ENCODE measurements at regions not wholly inside any gene's neighbourhood (a gene's known extent, or its start where the extent isn't known, plus 50 kb on each side); places are given as distances from the start of the nearest gene placed in this dataset.

DNA sequence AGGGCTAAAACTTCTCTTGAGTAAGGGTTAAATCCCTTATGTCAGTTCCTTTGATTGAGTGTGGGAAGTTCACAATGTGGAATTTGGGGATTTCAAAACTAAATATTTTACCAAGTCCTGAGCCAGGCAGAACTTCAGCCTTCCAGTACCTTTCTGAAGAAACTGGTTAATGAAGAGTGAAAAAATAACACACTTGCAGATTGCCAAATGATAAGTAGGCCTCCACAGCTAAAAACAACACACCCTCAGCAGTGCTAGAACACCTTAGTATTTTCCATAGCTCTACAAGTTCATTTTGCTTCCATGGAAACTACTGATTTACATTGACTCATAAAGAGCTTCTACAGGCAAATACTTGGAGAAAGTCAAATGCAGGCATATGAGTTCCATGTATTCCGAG lies 326.8 kb downstream of the ZNF674 start:
- WGBS, 2 donors, result 43 to 59% methylated on average over 1 of the region's 1 CpG

DNA sequence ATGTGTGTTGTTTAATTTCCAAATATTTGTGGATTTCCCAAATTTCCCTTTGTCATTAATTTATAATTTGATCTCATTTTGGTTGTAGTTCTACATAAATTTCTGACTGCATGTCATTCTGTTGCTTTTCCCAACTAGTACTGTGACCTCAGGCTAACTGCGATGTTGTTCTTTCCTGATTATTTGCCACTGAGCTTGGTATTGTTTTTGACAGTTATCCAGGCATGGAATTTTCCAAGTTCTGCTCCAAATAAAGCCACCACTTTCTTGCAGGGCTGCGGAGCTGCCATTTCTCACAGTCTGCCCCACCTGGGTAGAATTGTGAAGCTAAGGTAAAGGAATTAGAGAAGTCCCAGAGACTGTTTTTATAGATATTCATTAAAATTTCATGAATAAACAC lies 328.8 kb downstream of the ZNF674 start:
- Histone ChIP-seq H3K27me3 (no peaks in the 10 kb centered on the region), H3K27ac (no peak overlapping the region), H3K36me3 (no peaks in the 10 kb centered on the region), H3K9me3 (no peaks in the 10 kb centered on the region), H3K4me3 (no peak overlapping the region), H3K4me1 (no peaks in the 10 kb centered on the region)
- WGBS, 2 donors, result 79 to 88% methylated on average over 2 of the region's 2 CpGs
- no peak for ATAC-seq (ENCODE audit: low FRiP score in 2 of 2)
- no peak for DNase-seq
- TF ChIP-seq, protein P1, sequence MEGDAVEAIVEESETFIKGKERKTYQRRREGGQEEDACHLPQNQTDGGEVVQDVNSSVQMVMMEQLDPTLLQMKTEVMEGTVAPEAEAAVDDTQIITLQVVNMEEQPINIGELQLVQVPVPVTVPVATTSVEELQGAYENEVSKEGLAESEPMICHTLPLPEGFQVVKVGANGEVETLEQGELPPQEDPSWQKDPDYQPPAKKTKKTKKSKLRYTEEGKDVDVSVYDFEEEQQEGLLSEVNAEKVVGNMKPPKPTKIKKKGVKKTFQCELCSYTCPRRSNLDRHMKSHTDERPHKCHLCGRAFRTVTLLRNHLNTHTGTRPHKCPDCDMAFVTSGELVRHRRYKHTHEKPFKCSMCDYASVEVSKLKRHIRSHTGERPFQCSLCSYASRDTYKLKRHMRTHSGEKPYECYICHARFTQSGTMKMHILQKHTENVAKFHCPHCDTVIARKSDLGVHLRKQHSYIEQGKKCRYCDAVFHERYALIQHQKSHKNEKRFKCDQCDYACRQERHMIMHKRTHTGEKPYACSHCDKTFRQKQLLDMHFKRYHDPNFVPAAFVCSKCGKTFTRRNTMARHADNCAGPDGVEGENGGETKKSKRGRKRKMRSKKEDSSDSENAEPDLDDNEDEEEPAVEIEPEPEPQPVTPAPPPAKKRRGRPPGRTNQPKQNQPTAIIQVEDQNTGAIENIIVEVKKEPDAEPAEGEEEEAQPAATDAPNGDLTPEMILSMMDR (IDR thresholded peaks at IDR 0.05), result no peak
- TF ChIP-seq EP300 (IDR thresholded peaks at IDR 0.05) (no peak), POLR2AphosphoS5 (IDR thresholded peaks at IDR 0.05) (no peak), POLR2A (IDR thresholded peaks at IDR 0.05) (no peak)

More for the DNA sequence above, 326.8 kb downstream of the ZNF674 start:
- Histone ChIP-seq H3K4me1 (no peaks in the 10 kb centered on the region), H3K36me3 (no peaks in the 10 kb centered on the region), H3K9me3 (no peaks in the 10 kb centered on the region), H3K27ac (no peak overlapping the region), H3K4me3 (no peak overlapping the region), H3K27me3 (no peaks in the 10 kb centered on the region)
- TF ChIP-seq, protein P1 (IDR thresholded peaks at IDR 0.05), result no peak
- TF ChIP-seq POLR2AphosphoS5 (IDR thresholded peaks at IDR 0.05) (no peak), EP300 (IDR thresholded peaks at IDR 0.05) (no peak), POLR2A (IDR thresholded peaks at IDR 0.05) (no peak)
- ATAC-seq (ENCODE audit: low FRiP score in 2 of 2), result no peak
- no peak for DNase-seq

DNA sequence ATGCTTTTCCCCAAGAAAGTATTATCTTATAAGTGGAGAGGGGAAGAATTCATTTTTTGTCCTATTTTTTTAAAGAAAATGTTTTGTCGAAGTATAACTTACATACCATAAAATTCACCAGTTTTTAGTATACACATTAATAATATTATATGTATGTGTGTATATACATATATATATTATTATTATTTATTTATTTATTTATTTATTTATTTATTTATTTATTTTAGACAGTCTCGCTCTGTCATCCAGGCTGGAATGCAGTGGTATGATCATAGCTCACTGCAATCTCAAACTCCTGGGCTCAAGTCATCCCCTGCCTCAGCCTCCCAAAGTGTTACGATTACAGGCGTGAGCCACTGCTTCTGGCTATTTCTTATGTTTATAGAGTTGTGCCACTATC lies 334.1 kb downstream of the ZNF674 start:
- TF ChIP-seq POLR2A (IDR thresholded peaks at IDR 0.05) (no peak), POLR2AphosphoS5 (IDR thresholded peaks at IDR 0.05) (no peak), EP300 (IDR thresholded peaks at IDR 0.05) (no peak)
- TF ChIP-seq, protein P1 (IDR thresholded peaks at IDR 0.05), result no peak
- no peaks in the 10 kb centered on the region for H3K4me1 ChIP-seq
- no peaks in the 10 kb centered on the region for H3K36me3 ChIP-seq
- H3K4me3 ChIP-seq, result no peak overlapping the region
- no peaks in the 10 kb centered on the region for H3K9me3 ChIP-seq
- 93% methylated on average over 4 of the region's 4 CpGs for WGBS, 2 donors
- ATAC-seq (ENCODE audit: low FRiP score in 2 of 2) (no peak), DNase-seq (no peak)
- H3K27me3 ChIP-seq, result no peaks in the 10 kb centered on the region
- no peak overlapping the region for H3K27ac ChIP-seq

DNA sequence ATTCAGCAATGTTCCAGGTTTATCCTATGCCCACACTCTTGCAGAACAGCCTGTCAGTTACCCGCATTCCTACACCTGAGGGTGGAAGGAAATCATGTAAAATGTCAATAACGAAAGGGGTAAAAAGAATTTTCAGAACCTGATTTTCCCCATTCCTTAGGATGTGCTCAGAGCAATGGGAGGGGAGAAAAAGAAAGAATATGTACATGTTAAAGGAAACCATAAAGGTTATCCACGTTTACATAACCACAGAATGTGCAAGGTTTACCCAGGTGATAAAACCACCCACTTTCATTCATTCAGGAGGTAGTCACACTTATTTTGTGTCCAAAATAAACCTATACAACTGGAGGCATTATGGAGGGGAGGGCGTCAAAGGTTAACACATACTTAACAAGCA lies 335.5 kb downstream of the ZNF674 start:
- WGBS, 2 donors, result 39 to 57% methylated on average over 4 of the region's 4 CpGs
- Histone ChIP-seq H3K4me1 (no peaks in the 10 kb centered on the region), H3K27me3 (no peaks in the 10 kb centered on the region), H3K36me3 (no peaks in the 10 kb centered on the region), H3K9me3 (no peaks in the 10 kb centered on the region), H3K4me3 (no peak overlapping the region), H3K27ac (no peak overlapping the region)
- ATAC-seq (ENCODE audit: low FRiP score in 2 of 2), result no peak
- no peak for DNase-seq
- TF ChIP-seq, protein P1 (IDR thresholded peaks at IDR 0.05), result no peak
- no peak for TF ChIP-seq POLR2A (IDR thresholded peaks at IDR 0.05)
- no peak for TF ChIP-seq EP300 (IDR thresholded peaks at IDR 0.05)

DNA sequence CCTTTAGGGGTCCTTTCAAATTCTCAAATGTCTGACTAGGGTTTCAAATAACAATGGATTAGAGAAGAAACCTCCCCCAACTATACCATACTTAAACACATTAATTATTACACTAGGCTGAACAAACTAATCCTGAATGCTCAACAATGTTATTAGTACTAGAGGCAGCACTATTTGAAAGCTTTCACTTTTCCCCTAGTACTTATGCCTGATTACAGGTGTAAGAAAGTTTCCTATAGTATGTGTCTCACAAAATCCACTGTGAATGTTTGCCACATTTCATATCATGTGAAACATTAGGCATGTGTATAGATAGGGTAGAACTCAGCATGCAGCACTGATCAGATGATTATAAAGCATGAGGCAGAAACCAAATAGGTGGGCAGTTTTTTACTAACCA lies 336.2 kb downstream of the ZNF674 start:
- Histone ChIP-seq H3K36me3 (no peaks in the 10 kb centered on the region), H3K27ac (no peak overlapping the region), H3K4me3 (no peak overlapping the region), H3K9me3 (no peaks in the 10 kb centered on the region), H3K4me1 (no peaks in the 10 kb centered on the region), H3K27me3 (no peaks in the 10 kb centered on the region)
- no peak for TF ChIP-seq EP300 (IDR thresholded peaks at IDR 0.05)
- no peak for TF ChIP-seq POLR2AphosphoS5 (IDR thresholded peaks at IDR 0.05)
- TF ChIP-seq, protein P1 (IDR thresholded peaks at IDR 0.05), result no peak
- TF ChIP-seq POLR2A (IDR thresholded peaks at IDR 0.05), result no peak
- DNase-seq (no peak), ATAC-seq (ENCODE audit: low FRiP score in 2 of 2) (no peak)
